ENCODE measurements at regions not wholly inside any gene's neighbourhood (a gene's known extent, or its start where the extent isn't known, plus 50 kb on each side); places are given as distances from the start of the nearest gene placed in this dataset.
"Not testable (repeated sequence)": the region's sequence is repeated elsewhere in the genome, so short reads cannot be mapped to it uniquely, and the experiment has no call there.

DNA sequence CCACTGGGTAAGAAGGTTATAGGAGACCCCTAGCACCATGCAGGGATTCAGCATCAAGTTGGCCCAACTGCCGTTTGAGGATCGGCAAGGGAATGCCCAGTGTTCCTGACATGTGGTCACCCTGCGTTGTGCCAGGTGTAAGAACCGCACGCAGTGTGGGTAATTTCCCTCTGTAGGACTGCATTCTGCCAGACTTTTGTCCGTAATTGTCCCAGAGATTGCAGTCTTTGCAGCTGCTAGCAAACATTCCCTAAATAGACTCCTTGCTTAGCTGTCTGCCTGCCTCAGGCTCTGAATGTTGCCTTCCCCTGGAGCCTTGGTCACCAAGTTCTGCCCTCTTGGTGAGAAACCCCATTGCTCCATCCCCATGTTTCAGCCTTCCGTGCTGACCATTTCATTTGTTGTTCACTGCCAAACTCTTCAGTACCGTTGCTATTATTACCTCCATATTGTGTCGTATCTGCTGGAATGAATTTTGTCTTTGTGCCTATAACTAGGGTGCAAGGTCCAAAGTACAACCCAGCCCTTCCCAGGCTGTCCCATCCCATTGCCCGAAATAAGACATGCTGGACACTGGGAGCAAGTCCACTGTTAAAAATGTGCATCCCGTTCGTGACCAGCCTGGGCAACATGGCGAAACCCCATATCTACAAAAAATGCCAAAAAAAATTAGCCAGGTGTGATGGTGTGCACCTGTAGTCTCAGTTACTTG lies 53.8 kb upstream of the USP9X start:
- DNase-seq = no peak
- no peaks in the 10 kb centered on the region for H3K27me3 ChIP-seq (ENCODE audit: control insufficient read depth, insufficient read depth, low read length)
- H3K4me3 ChIP-seq (ENCODE audit: insufficient read depth, low read depth, low read length) = no peak overlapping the region
- H3K36me3 ChIP-seq (replicated peaks; ENCODE audit: control insufficient read depth, insufficient read depth, low read length) = no peaks in the 10 kb centered on the region

DNA sequence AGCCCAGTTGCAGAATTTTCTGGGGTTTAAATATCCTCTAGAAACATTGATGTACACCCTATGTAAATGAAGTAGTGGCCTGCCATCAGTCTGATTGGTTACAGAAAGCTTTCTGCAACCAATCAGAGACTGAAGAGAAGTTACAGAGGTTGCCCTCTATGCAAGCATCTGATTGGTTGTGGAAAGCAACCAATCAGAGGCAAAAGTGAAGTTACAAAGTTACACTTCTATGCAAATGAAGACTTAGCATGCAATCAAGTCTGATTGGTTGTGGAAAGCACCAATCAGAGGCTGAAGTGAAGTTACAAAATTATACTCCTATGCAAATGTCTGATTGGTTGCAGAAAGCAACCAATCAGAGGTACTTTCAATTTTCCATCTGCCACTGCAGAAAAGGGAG lies 51.9 kb upstream of the USP9X start:
- no peak for DNase-seq
- no peaks in the 10 kb centered on the region for H3K36me3 ChIP-seq (replicated peaks; ENCODE audit: control insufficient read depth, insufficient read depth, low read length)
- no peaks in the 10 kb centered on the region for H3K27me3 ChIP-seq (ENCODE audit: control insufficient read depth, insufficient read depth, low read length)
- H3K4me3 ChIP-seq (ENCODE audit: insufficient read depth, low read depth, low read length) = no peak overlapping the region

DNA sequence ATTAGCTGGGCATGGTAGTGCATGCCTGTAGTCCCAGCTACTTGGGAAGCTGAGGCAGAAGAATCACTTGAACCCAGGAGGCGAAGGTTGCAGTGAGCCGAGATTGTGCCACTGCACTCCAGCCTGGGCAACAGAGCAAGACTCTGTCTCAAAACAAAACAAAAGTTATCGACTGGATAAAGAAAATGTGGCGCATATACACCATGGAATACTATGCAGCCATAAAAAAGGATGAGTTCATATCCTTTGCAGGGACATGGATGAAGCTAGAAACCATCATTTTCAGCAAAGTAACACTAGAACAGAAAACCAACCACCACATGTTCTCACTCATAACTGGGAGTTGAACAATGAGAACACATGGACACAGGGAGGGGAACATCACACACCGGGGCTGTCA lies 50.3 kb upstream of the USP9X start:
- H3K4me3 ChIP-seq (ENCODE audit: insufficient read depth, low read depth, low read length); H3K27me3 ChIP-seq (ENCODE audit: control insufficient read depth, insufficient read depth, low read length); DNase-seq; H3K36me3 ChIP-seq (replicated peaks; ENCODE audit: control insufficient read depth, insufficient read depth, low read length): not testable (repeated sequence)
